H9 (cell line): ENCODE measurements at regions not wholly inside any gene's neighbourhood (a gene's known extent, or its start where the extent isn't known, plus 50 kb on each side); places are given as distances from the start of the nearest gene placed in this dataset.

Experiments used
- DNase-seq: peaks from one replicate; pipeline ENCODE4 v3.0.0-alpha.2; 2017
- H2AFZ ChIP-seq: one replicate; pipeline ENCODE4 v1.6.1; 2013; ENCODE audit warnings: mild to moderate bottlenecking, low read length, control low read depth, moderate library complexity
- H2AK5ac ChIP-seq: 2 replicates; pipeline ENCODE4 v1.6.1; 2013; ENCODE audit warnings: low read length, control low read depth, mixed read lengths; ENCODE audit not compliant: insufficient read length
- H2BK120ac ChIP-seq: one replicate; pipeline ENCODE4 v1.6.1; 2013; ENCODE audit warnings: low read depth, mild to moderate bottlenecking, low read length, control low read depth, inconsistent platforms; ENCODE audit not compliant: poor library complexity, severe bottlenecking
- H2BK12ac ChIP-seq: 2 replicates; pipeline ENCODE4 v1.6.1; 2013; ENCODE audit warnings: low read length, control low read depth, mixed read lengths, low read depth; ENCODE audit not compliant: insufficient read length
- H2BK15ac ChIP-seq: 2 replicates; pipeline ENCODE4 v1.6.1; 2013; ENCODE audit warnings: low read depth, low read length, control low read depth
- H2BK20ac ChIP-seq: one replicate; pipeline ENCODE4 v1.6.1; 2013; ENCODE audit warnings: low read depth, mild to moderate bottlenecking, low read length, control low read depth, inconsistent platforms; ENCODE audit not compliant: poor library complexity, severe bottlenecking
- H2BK5ac ChIP-seq: 2 replicates; pipeline ENCODE4 v1.6.1; 2013; ENCODE audit warnings: low read length, control low read depth, mixed read lengths; ENCODE audit not compliant: insufficient read length
- H3K14ac ChIP-seq: 2 replicates; pipeline ENCODE4 v1.6.1; 2013; ENCODE audit warnings: low read length, control low read depth; ENCODE audit not compliant: insufficient read depth
- H3K18ac ChIP-seq: 2 replicates; pipeline ENCODE4 v1.6.1; 2013; ENCODE audit warnings: low read depth, mild to moderate bottlenecking, mixed read lengths, low read length, control low read depth; ENCODE audit not compliant: insufficient read length
- H3K23ac ChIP-seq: 2 replicates; pipeline ENCODE4 v1.6.1; 2013; ENCODE audit warnings: low read length, control low read depth, mixed read lengths, low read depth; ENCODE audit not compliant: insufficient read length
- H3K23me2 ChIP-seq: 2 replicates; pipeline ENCODE4 v1.6.1; 2013; ENCODE audit warnings: low read depth, mild to moderate bottlenecking, mixed read lengths, low read length, control low read depth; ENCODE audit not compliant: insufficient read length, poor library complexity, severe bottlenecking
- H3K27ac ChIP-seq: 2 replicates; pipeline ENCODE4 v1.5.1; 2013; ENCODE audit warnings: low read length, control low read depth, mixed read lengths, low read depth; ENCODE audit not compliant: insufficient read length
- H3K27me3 ChIP-seq: 2 replicates; pipeline ENCODE4 v1.6.1; 2013; ENCODE audit warnings: low read length, control low read depth, inconsistent platforms; ENCODE audit not compliant: insufficient read depth
- H3K4ac ChIP-seq: 2 replicates; pipeline ENCODE4 v1.6.1; 2013; ENCODE audit warnings: low read depth, mild to moderate bottlenecking, control low read depth, inconsistent platforms, low read length, moderate library complexity
- H3K4me1 ChIP-seq: 2 replicates; pipeline ENCODE4 v1.6.1; 2013; ENCODE audit warnings: low read length, control low read depth, inconsistent platforms; ENCODE audit not compliant: insufficient read depth
- H3K4me2 ChIP-seq: 2 replicates; pipeline ENCODE4 v1.6.1; 2013; ENCODE audit warnings: low read length, control low read depth, mixed read lengths; ENCODE audit not compliant: insufficient read length, insufficient read depth
- H3K56ac ChIP-seq: 2 replicates; pipeline ENCODE4 v1.6.1; 2013; ENCODE audit warnings: low read depth, mild to moderate bottlenecking, mixed read lengths, low read length, control low read depth; ENCODE audit not compliant: insufficient read length
- H3K79me1 ChIP-seq: 2 replicates; pipeline ENCODE4 v1.6.1; 2013; ENCODE audit warnings: low read depth, mild to moderate bottlenecking, moderate library complexity, low read length, control low read depth, inconsistent platforms; ENCODE audit not compliant: insufficient read depth, poor library complexity, severe bottlenecking
- H3K79me2 ChIP-seq: 2 replicates; pipeline ENCODE4 v1.6.1; 2013; ENCODE audit warnings: low read length, control low read depth, inconsistent platforms; ENCODE audit not compliant: insufficient read depth
- H3K9ac ChIP-seq: 2 replicates; pipeline ENCODE4 v1.6.1; 2013; ENCODE audit warnings: low read length, control low read depth, mixed read lengths; ENCODE audit not compliant: insufficient read length; ENCODE audit errors: extremely low read depth
- H3K9me3 ChIP-seq: one replicate; pipeline ENCODE4 v1.6.1; 2013; ENCODE audit warnings: low read depth, low read length, inconsistent platforms; ENCODE audit not compliant: control insufficient read depth
- H3T11ph ChIP-seq: one replicate; pipeline ENCODE4 v1.6.1; 2013; ENCODE audit warnings: mild to moderate bottlenecking, low read length, control low read depth, inconsistent platforms
- H4K20me1 ChIP-seq: one replicate; pipeline ENCODE4 v1.6.1; 2013; ENCODE audit not compliant: control insufficient read depth, insufficient read length, insufficient read depth
- H4K5ac ChIP-seq: 2 replicates; pipeline ENCODE4 v1.6.1; 2013; ENCODE audit warnings: low read depth, mild to moderate bottlenecking, mixed read lengths, low read length, control low read depth; ENCODE audit not compliant: insufficient read length
- H4K8ac ChIP-seq: replicated peaks from 2 replicates; pipeline ENCODE4 v1.6.1; 2013; ENCODE audit warnings: low read length, control low read depth, mixed read lengths, low read depth; ENCODE audit not compliant: insufficient read length
- H4K91ac ChIP-seq: 2 replicates; pipeline ENCODE4 v1.6.1; 2013; ENCODE audit warnings: low read depth, mild to moderate bottlenecking, moderate library complexity, mixed read lengths, low read length, control low read depth; ENCODE audit not compliant: insufficient read length
- H3K27ac Mint-ChIP-seq, 3 experiments: 2 replicates in 2 of 3; 3 replicates in 1 of 3; pipeline ENCODE4 v1.8.0; 2020 to 2021; ENCODE audit warnings: mixed read lengths in 3 of 3, mild to moderate bottlenecking in 1 of 3, moderate library complexity in 1 of 3
- H3K27me3 Mint-ChIP-seq: 2 replicates; pipeline ENCODE4 v1.8.0; 2021; ENCODE audit warnings: low read depth, mild to moderate bottlenecking, moderate library complexity, mixed read lengths
- H3K36me3 Mint-ChIP-seq, 3 experiments: 2 replicates in 2 of 3; 3 replicates in 1 of 3; pipeline ENCODE4 v1.8.0; 2020 to 2021; ENCODE audit warnings: low read depth in 3 of 3, mixed read lengths in 3 of 3; ENCODE audit not compliant: insufficient read depth in 1 of 3
- H3K4me1 Mint-ChIP-seq, 2 experiments: 2 replicates each; pipeline ENCODE4 v1.8.0; 2020; ENCODE audit warnings: mixed read lengths in 2 of 2
- H3K4me3 Mint-ChIP-seq, 2 experiments: 2 replicates in 1 of 2; 3 replicates in 1 of 2; pipeline ENCODE4 v1.8.0; 2020 to 2021; ENCODE audit warnings: mild to moderate bottlenecking in 2 of 2, mixed read lengths in 2 of 2, moderate library complexity in 1 of 2
- H3K9me3 Mint-ChIP-seq, 2 experiments: 2 replicates in 1 of 2; 3 replicates in 1 of 2; pipeline ENCODE4 v1.8.0; 2020; ENCODE audit warnings: mild to moderate bottlenecking in 2 of 2, mixed read lengths in 2 of 2, moderate library complexity in 1 of 2
- WGBS: extraction: QIAGEN DNeasy Blood & Tissue Kit; methylation state at CpG from one replicate; pipeline ENCODE4 v1.1.7; 2013; ENCODE audit warnings: missing lambda C conversion rate, low lambda C conversion rate, mixed read lengths; ENCODE audit not compliant: insufficient read length; ENCODE audit errors: extremely low coverage; 5-methylcytosine and 5-hydroxymethylcytosine counted together
- TF ChIP-seq, protein P1 (sequence below): fragments of 200-600 bp; sonication (generic); conservative IDR thresholded peaks from 3 replicates; pipeline ENCODE4 v1.8.0; 2021; ENCODE audit warnings: antibody characterized with exemption, mild to moderate bottlenecking

DNA sequence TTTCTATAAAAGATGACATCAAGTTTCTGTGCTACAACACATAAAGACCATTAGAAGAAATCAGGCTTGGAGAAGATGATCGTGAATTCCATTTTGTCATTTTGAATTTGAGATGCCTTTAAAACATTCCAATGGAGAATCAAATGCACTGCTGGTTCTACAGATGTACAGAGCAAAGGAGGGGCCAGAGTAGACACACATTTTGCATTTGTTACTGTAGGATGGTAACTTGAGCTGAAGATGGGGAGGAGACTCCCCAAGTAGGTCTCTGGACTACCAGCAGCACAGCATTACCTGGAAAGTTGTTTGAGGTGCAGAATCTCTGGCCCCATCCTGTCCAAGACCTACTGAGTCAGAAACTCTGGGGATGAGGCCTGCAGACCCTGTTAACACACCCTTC, 121.6 kb upstream of the RALGAPA2 start:
- no peak overlapping the region for H3K4me3 Mint-ChIP-seq
- H2AFZ ChIP-seq, result no peak overlapping the region
- peaks cover 38% of the 10 kb centered on the region for H3K27me3 Mint-ChIP-seq

More for the DNA sequence above, 121.6 kb upstream of the RALGAPA2 start:
- no peak overlapping the region for H2AK5ac ChIP-seq
- H3K79me2 ChIP-seq, result no peaks in the 10 kb centered on the region
- H3K9me3 ChIP-seq, result no peaks in the 10 kb centered on the region
- H3K27me3 ChIP-seq, result no peaks in the 10 kb centered on the region
- H3T11ph ChIP-seq, result no peak overlapping the region
- DNase-seq, result no peak
- H4K8ac ChIP-seq, result no peak overlapping the region
- Mint-ChIP-seq H3K9me3 (peaks cover 21 to 24% of the 10 kb centered on the region in 2 experiments), H3K4me1 (peaks cover 4 to 6% of the 10 kb centered on the region in 2 experiments; a peak in 1 of 4 replicates), H3K36me3 (peaks cover 13 to 26% (median 23%) of the 10 kb centered on the region in 3 experiments), H3K27ac (no peak overlapping the region)
- TF ChIP-seq, protein P1, sequence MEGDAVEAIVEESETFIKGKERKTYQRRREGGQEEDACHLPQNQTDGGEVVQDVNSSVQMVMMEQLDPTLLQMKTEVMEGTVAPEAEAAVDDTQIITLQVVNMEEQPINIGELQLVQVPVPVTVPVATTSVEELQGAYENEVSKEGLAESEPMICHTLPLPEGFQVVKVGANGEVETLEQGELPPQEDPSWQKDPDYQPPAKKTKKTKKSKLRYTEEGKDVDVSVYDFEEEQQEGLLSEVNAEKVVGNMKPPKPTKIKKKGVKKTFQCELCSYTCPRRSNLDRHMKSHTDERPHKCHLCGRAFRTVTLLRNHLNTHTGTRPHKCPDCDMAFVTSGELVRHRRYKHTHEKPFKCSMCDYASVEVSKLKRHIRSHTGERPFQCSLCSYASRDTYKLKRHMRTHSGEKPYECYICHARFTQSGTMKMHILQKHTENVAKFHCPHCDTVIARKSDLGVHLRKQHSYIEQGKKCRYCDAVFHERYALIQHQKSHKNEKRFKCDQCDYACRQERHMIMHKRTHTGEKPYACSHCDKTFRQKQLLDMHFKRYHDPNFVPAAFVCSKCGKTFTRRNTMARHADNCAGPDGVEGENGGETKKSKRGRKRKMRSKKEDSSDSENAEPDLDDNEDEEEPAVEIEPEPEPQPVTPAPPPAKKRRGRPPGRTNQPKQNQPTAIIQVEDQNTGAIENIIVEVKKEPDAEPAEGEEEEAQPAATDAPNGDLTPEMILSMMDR, result no peak
- H4K20me1 ChIP-seq, result no peaks in the 10 kb centered on the region
- no peak overlapping the region for H4K5ac ChIP-seq
- no peak overlapping the region for H3K18ac ChIP-seq
- no peak overlapping the region for H3K9ac ChIP-seq
- H3K79me1 ChIP-seq, result no peaks in the 10 kb centered on the region
- no peak overlapping the region for H2BK12ac ChIP-seq
- no peak overlapping the region for H3K23ac ChIP-seq
- no peak overlapping the region for H3K4me2 ChIP-seq
- H3K23me2 ChIP-seq, result no peaks in the 10 kb centered on the region
- no peak overlapping the region for H3K14ac ChIP-seq
- H3K4me1 ChIP-seq, result no peaks in the 10 kb centered on the region
- H2BK120ac ChIP-seq, result no peak overlapping the region
- no peak overlapping the region for H3K27ac ChIP-seq
- H2BK20ac ChIP-seq, result no peak overlapping the region
- no peak overlapping the region for H3K4ac ChIP-seq
- H2BK5ac ChIP-seq, result no peak overlapping the region
- H3K56ac ChIP-seq, result no peak overlapping the region
- WGBS, result no CpG with 5 or more reads among the region's 1 CpG
- no peak overlapping the region for H4K91ac ChIP-seq
- H2BK15ac ChIP-seq, result no peak overlapping the region
